PC-9 (cell line): ENCODE measurements at regions not wholly inside any gene's neighbourhood (a gene's known extent, or its start where the extent isn't known, plus 50 kb on each side); places are given as distances from the start of the nearest gene placed in this dataset.

Experiments used
- EZH2 ChIP-seq: fragments of 200-600 bp; sonication (generic); IDR thresholded peaks from 2 replicates; pipeline ENCODE4 v1.8.0; 2017; ENCODE audit warnings: antibody characterized with exemption, low read depth
- TF ChIP-seq, protein P1 (sequence below): fragments of 200-600 bp; sonication (generic); conservative IDR thresholded peaks from 2 replicates; pipeline ENCODE4 v1.6.1; 2017; ENCODE audit warnings: mixed run types, antibody characterized with exemption, mild to moderate bottlenecking, moderate library complexity

DNA sequence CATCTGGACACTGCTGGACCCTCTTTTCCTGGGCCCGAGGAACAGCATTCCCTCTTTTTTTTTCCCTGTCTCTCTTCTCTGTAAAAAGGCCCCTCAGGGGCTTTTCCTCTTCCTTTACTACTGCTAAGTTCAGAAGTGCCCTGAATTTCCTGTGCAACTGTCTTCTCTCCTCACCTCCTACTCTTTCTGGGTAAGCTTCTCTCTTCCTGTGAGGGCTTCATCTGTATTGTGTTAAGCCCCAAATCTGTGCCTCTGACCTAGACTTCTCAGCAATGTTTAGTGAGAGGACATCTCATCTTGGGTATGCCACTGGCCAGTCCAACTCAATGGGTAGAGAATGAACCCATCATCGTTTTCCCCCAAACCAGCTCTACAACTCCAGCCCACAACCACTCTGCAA lies 174.2 kb downstream of the PTEN start:
- TF ChIP-seq, protein P1, sequence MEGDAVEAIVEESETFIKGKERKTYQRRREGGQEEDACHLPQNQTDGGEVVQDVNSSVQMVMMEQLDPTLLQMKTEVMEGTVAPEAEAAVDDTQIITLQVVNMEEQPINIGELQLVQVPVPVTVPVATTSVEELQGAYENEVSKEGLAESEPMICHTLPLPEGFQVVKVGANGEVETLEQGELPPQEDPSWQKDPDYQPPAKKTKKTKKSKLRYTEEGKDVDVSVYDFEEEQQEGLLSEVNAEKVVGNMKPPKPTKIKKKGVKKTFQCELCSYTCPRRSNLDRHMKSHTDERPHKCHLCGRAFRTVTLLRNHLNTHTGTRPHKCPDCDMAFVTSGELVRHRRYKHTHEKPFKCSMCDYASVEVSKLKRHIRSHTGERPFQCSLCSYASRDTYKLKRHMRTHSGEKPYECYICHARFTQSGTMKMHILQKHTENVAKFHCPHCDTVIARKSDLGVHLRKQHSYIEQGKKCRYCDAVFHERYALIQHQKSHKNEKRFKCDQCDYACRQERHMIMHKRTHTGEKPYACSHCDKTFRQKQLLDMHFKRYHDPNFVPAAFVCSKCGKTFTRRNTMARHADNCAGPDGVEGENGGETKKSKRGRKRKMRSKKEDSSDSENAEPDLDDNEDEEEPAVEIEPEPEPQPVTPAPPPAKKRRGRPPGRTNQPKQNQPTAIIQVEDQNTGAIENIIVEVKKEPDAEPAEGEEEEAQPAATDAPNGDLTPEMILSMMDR = no peak
- TF ChIP-seq EZH2 = no peak
